Astrocyte of the cerebellum (primary cell): ENCODE measurements at regions not wholly inside any gene's neighbourhood (a gene's known extent, or its start where the extent isn't known, plus 50 kb on each side); places are given as distances from the start of the nearest gene placed in this dataset.

ENCODE experiments used
- DNase-seq: peaks from one replicate; pipeline ENCODE4 v3.0.0-alpha.2; 2011; ENCODE audit warnings: low read depth
- H3K4me3 ChIP-seq: 2 replicates; pipeline ENCODE4 v1.5.1; 2011; ENCODE audit warnings: mild to moderate bottlenecking, low read depth, low read length, moderate library complexity
- CTCF ChIP-seq: IDR thresholded peaks from 2 replicates; pipeline ENCODE4 v1.5.1; 2012; ENCODE audit warnings: low read length, low read depth, moderate library complexity, mild to moderate bottlenecking; ENCODE audit errors: missing control alignments
- in situ Hi-C: cut with HindIII; loops from 2 replicates; pipeline ENCODE4 v1.10.0; 2017; ENCODE audit warnings: low sequenced_read_pairs

GRCh38 chr10:10813656-10814055 lies 204.0 kb upstream of the CELF2 start:
- DNase-seq = no peak
- in situ Hi-C loops = no loop called here

GRCh38 chr10:10814069-10814468 lies 203.6 kb upstream of the CELF2 start:
- in situ Hi-C loops = no loop called here
- no peak for TF ChIP-seq CTCF
- DNase-seq = no peak
- H3K4me3 ChIP-seq = no peak overlapping the region

More at GRCh38 chr10:10813656-10814055, 204.0 kb upstream of the CELF2 start:
- H3K4me3 ChIP-seq = no peak overlapping the region
- TF ChIP-seq CTCF = no peak

GRCh38 chr10:10816447-10816846 lies 201.2 kb upstream of the CELF2 start:
- no peak for TF ChIP-seq CTCF
- H3K4me3 ChIP-seq = no peak overlapping the region
- in situ Hi-C loops = no loop called here
- DNase-seq = no peak

GRCh38 chr10:10817609-10818008 lies 200.1 kb upstream of the CELF2 start:
- in situ Hi-C loops = no loop called here
- TF ChIP-seq CTCF = no peak
- H3K4me3 ChIP-seq = no peak overlapping the region
- DNase-seq = no peak

- no peak overlapping the region for H3K4me3 ChIP-seq
- in situ Hi-C loops = no loop called here
- TF ChIP-seq CTCF = no peak
- no peak for DNase-seq
Measured at GRCh38 chr10:10818082-10818481, 199.6 kb upstream of the CELF2 start.

GRCh38 chr10:10819206-10819856 lies 198.3 kb upstream of the CELF2 start:
- TF ChIP-seq CTCF = no peak
- H3K4me3 ChIP-seq = no peak overlapping the region
- in situ Hi-C loops = no loop called here
- no peak for DNase-seq

- DNase-seq = no peak
- no peak overlapping the region for H3K4me3 ChIP-seq
- in situ Hi-C loops = loop anchor here (5.0 kb wide), 1 partner anchor 35 kb away; no protein-coding TSS in a partner anchor
- no peak for TF ChIP-seq CTCF
Measured at GRCh38 chr10:10821926-10822325, 195.7 kb upstream of the CELF2 start.
